GM21381 (cell line): ENCODE measurements at regions not wholly inside any gene's neighbourhood (a gene's known extent, or its start where the extent isn't known, plus 50 kb on each side); places are given as distances from the start of the nearest gene placed in this dataset.
"Not testable (repeated sequence)": the region's sequence is repeated elsewhere in the genome, so short reads cannot be mapped to it uniquely, and the experiment has no call there.

Source experiments
- ATAC-seq: cut with Tn5 transposase; IDR thresholded peaks from one replicate; pipeline ENCODE4 v1.9.1; 2021; ENCODE audit warnings: mild to moderate bottlenecking, moderate library complexity; ENCODE audit not compliant: unreplicated experiment

GRCh38 chr4:23038626-23039491 lies 346.1 kb downstream of the GBA3 start:
- ATAC-seq = no peak

DNA sequence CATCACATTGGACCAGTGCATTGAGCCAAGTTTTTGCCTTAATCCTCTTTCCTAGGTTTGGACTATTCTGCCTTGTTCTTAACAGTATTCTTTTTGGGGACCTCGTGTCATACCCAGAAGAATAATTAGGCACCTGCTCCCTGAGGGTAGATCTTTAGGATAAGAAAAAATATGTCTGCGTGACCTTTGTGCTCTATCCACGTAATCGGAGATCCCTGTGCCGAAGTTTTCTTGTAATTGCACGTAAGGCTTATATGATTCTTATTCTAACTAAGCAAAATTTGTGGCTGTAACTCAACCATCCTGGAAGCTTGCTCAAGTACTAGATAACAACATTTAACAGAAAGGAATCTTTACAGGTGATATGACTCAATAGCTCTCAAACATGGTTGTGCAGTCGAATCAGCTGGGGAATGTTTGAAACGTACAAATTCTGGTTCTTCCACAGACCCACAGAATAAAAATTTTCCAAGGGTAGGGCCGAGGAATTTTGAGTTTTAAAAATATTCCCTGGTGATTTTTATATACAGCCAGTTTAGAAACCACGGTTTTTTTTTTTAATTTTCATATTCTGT lies 344.3 kb downstream of the GBA3 start:
- no peak for ATAC-seq

DNA sequence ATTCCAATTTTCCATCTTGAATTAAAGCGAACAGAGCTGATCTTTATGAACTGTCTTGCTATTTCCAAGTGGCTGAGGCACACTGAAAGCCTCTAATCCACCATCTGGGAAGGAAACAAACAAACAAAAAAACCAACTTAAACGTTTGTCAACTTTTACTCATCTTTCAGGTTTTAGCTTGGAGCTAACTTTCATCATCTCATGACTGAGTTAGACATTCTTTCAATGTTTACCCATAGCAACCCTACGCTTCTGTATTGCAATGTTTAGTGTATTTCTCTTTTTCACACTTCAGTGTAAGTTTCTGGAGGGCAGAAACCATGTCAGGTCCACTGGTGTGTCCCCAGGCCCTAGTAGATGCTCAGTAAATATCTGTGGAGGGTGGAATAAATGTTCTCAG lies 343.8 kb downstream of the GBA3 start:
- no peak for ATAC-seq

GRCh38 chr4:23035521-23036056 lies 342.9 kb downstream of the GBA3 start:
- no peak for ATAC-seq

GRCh38 chr4:23034731-23035130 lies 342.0 kb downstream of the GBA3 start:
- no peak for ATAC-seq

DNA sequence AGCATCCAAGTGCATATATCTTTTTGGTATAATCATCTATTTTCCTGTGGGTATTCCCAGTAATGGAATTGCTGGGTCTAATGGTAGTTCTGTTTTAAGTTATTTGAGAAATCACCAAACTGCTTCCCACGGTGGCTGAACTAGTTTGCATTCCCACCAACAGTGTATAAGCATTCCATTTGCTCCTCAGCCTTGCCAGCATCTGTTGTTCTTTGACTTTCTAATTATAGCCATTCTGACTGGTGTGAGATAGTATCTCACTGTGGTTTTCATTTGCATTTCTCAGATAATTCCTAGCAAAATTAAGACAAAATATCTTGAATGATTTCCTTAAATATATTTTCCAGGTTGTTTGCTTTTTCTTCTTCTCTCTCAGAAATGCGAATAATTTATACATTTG lies 341.1 kb downstream of the GBA3 start:
- no peak for ATAC-seq

DNA sequence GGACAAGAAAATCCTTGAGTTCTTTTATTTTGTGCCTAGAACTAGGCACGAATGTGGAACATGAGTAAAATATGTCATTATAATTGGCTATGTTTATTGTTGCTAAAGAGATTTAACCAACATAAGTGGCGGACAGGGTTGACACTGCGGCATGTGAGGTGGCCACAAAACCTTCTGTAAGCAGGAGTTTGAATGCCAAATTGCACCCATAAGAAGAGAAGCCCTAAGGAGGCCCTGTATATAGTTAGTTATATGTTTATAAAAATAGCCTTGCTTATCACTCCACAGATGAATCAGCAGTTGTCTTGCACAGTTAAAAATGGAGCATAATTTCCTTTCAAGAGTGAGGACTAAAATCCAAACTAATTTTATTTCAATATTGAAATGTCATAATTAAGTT lies 336.1 kb downstream of the GBA3 start:
- ATAC-seq = no peak

DNA sequence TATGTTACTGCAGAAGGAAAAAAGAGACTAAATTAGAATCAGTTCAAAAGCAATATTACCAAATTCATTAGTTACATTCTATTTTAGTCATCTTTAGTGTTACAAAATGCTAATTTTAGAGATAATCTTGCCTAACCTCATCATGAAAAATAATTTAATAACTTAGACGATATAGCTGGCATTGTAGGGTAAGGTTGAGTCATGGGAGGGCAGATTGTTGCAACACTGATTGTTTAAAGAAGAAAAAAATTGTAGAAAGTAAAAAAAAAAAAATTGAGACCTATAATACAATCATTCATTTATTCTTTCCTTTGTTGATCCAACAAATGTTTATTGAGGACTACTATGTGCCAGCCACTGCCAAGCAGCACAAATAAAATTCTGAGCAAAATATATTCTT lies 330.9 kb downstream of the GBA3 start:
- no peak for ATAC-seq

GRCh38 chr4:23023121-23023520 lies 330.4 kb downstream of the GBA3 start:
- ATAC-seq = no peak

DNA sequence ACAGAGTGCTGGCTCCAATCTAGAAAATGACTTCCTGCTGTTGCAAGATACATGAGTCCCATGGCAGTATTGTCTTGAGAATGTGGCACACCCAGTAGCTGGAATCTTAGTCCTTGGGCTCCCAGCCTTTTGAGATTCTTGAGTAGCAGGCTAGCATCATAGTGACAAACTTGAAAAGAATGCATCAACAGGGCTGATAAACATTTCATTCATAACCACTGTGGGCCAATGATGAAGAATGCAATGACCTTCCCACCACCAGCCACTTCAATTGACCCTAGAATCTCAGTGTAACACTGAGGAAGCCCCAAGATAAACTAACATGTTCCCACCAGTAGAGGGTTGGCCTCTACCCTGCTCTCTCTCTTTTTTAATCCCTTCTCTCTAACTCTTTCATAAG lies 329.3 kb downstream of the GBA3 start:
- ATAC-seq = no peak

GRCh38 chr4:23021040-23021439 lies 328.3 kb downstream of the GBA3 start:
- no peak for ATAC-seq

DNA sequence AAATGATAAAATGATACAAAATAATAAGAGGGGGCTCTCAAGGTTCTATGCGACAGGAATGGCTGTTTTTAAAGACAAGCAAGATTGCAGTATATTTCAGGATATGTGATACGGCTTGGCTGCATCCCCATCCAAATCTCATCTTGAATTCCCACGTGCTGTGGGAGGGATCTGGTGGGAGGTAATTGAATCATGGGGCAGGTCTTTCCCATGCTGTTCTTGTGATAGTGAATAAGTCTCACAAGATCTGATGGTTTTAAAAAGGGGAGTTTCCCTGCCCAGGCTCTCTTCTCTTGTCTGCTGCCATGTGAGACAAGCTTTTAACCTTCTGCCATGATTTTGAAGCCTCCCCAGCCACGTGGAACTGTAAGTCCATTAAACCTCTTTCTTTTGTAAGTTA lies 327.7 kb downstream of the GBA3 start:
- not testable (repeated sequence) for ATAC-seq

DNA sequence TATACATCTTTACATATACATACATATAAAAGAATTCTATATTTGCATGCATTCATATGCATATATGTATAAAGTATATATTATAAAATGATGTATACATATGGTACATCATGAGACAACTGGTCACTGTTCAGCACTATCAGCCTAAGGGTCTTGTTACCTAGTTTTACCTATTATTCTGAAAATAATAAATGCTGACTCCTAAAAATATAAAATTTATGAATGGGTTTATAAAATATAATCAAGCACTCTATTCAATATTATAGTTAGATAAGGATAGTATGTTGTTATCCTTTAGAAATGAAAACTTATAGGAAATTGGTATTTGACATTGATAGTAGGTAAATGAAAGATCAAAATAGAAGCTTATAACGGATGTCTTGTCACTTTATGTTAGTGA lies 324.2 kb downstream of the GBA3 start:
- no peak for ATAC-seq

GRCh38 chr4:23015821-23016220 lies 323.1 kb downstream of the GBA3 start:
- no peak for ATAC-seq

DNA sequence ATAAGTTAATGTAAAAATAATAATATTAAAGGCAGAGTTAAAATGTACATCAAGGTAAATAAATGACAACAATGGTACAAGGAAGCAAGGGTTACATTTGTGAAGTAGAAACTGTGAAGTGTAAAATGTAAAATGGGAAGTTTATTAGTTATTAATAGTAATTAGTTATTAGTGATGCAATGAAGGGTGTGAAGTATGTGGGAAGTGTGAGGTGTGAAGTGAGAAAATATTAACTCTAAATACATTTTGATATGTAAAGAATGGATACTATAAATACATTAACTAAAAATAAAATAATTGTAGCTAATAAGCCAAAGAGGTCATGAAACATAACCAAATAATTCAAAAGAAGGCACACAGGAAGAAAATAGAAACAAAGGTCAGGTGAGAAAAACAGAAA lies 316.4 kb downstream of the GBA3 start:
- no peak for ATAC-seq

DNA sequence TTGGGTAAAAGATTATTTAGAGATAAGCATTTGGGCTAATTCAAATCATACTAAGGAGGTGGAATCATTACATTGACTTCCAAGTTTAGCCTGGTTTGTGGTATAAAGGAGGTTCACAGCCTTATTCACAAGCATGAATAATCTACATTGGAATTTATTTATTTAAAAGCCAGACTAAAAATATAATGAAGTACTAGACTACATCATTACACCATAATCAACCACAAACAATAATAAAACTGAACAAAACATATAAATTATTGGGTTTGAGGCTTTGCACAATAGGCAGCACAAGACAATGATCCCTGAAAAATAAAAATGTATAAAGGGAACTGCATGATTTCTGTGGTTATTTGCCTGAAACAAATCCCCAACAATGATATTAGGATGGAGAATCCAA lies 314.0 kb downstream of the GBA3 start:
- ATAC-seq = no peak

- no peak for ATAC-seq
Observed at GRCh38 chr4:23005691-23006090, 313.0 kb downstream of the GBA3 start.

- ATAC-seq = no peak
Observed at GRCh38 chr4:23001478-23001877, 308.7 kb downstream of the GBA3 start.

- no peak for ATAC-seq
Observed at GRCh38 chr4:22999419-22999818, 306.7 kb downstream of the GBA3 start.

- ATAC-seq = no peak
Observed at GRCh38 chr4:22997358-22998224, 304.9 kb downstream of the GBA3 start.

GRCh38 chr4:22991576-22991975 lies 298.8 kb downstream of the GBA3 start:
- ATAC-seq = no peak
